NCI-H146 (cell line): ENCODE measurements at regions not wholly inside any gene's neighbourhood (a gene's known extent, or its start where the extent isn't known, plus 50 kb on each side); places are given as distances from the start of the nearest gene placed in this dataset.
"Not testable (repeated sequence)": the region's sequence is repeated elsewhere in the genome, so short reads cannot be mapped to it uniquely, and the experiment has no call there.

Experiments used
- DNase-seq: peaks from one replicate; lab custom pipeline; 2025; lab: John Stamatoyannopoulos, UW

DNA sequence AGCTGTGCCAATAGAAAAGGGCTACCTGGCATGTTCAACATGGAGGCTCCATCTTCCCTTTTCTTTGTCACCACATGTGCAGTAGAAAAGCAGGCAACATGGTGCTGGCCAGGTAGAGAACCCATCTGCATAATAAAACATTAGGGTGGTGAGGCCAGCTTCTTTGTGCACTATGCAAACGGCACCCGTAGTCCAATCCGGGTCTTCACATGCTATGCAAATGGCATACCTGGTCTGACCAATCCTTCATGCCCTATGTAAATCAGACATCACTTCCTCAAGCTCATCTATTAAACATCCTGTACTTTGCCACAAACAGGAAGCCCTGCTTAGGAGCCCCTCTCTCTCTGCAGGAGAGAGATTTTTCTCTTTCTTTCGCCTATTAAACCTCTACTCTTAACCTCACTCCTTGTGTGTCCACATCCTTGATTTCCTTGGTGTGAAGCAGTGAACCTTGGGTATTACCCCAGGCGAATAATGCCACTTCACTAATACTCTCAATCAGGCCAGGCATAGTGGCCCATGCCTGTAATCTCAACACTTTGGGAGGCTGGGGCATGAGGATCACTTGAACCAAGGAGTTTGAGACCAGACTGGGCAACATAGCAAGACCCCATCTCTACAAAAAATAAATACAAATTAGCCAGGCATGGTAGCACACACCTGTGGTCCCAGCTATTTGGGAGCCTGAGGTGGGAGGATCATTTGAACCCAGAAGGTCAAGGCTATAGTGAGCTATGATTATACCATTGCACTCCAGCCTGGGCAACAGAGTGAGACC lies 111.3 kb upstream of the MRI1 start:
- peak; percentile 98 for DNase-seq

DNA sequence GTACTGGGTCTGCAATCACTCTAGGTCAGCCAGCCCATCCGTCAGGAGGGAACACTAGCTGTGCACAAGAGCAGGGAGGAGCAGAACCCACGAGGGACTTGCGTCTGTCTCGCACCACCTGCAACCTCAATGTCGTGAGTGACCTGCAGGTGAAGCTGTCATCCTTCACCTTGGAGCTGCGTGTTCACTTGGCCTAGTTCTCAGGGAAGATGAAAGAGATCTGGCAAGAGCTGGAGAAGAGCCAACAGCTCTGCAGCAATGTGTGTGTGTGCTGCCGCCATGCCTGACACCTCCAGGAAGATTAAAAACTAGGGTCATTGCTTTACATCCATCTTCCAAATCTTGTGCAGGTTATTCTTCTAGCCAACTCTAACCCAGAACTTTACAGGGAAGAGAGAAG lies 117.6 kb upstream of the MRI1 start:
- peak; percentile 40 for DNase-seq

DNA sequence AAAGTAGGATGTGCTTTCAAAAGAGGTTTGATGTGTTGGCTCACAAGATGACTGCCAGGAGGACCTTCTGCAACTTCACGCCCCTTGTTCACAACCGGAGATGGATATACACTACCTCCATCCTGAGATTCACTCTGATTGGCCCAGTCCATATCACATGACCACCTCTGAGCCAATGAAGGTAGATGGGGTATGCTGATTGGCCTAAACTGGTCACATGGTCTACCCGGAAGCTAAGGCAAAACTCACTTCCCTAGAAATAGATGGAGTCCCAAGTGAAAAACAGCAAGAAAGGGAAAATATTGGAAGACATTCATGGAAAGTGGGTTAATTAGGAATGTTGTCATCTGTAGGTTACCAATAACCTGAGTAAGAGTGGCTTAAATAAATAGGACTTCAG lies 119.7 kb upstream of the MRI1 start:
- no peak for DNase-seq

DNA sequence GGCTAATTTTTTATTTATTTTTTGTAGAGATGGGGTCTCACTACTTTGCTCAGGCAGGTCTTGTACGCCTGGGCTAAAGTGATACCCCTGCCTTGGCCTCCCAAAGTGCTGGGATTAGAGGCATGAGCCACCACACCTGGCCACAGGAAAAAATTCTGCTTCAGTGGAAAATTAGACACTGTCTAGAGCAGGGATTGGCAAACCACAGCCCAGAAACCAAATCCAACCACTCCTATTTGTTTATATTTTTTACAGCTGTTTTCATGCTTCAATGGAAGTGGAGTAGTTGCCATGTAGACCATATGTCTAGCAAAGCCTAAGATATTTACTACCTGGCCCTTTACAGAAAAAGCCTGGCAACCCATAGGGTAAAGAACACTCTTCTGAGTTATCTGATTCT lies 123.7 kb upstream of the MRI1 start:
- DNase-seq, result no peak

DNA sequence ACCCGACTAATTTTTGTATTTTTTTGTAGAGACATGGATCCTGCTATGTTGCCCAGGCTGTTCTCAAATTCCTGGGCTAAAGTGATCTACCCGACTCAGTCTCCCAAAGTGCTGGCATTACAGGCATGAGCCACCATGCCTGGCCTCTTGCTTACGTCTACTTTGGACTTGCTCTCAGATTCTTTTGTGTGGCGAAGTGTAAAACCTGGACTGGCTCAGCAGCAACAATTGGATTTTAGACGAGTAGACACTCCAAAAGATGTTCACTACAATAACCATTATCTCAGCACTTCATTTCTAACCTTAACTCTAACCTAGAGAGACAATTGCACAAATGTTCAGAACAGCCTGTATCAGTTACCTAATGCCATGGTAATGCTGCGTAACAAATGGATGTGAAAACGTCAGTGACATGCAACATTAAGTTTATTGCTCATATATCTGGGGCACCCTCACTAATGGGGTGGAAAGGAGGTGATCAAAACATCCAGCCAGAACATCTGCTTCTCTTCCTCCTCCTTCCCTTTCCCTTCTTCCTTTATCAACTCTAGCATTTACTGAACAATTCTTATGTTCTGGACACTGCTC lies 124.9 kb upstream of the MRI1 start:
- DNase-seq, result no peak

DNA sequence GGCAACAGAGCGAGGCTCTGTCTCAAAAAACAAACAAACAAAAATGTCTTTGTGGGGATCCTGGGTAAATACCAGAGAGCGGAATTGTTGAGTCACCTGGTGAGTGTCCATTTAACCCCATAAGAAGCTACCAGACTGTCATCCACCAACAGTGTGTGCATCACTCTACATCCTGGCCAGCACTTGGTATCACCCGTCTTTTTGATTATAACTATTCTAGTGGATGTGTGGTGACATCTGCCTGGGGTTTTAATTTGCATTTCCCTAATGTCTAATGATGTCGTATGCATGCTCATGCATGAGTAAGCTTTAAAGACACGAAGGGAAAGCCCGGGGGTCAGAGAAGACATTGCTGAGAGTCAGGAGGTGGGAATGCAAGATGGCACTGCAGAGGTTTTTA lies 126.7 kb upstream of the MRI1 start:
- DNase-seq, result no peak

DNA sequence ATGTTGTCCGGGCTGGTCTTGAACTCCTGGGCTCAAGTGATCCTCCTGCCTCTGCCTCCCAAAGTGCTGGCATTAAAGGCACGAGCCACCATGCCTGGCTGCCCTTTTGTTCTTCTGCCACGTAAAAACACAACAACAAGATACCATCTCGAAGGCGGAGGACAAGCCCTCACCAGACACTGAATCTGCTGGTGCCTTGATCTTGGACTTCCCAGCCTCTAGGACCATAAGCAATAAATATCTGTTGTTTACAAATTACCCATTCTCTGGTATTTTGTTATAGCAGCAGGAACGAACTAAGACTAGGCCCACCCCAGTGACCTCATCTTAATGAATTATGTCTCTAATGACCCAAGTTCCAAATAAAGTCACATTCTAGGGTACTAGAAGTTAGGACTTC lies 128.4 kb upstream of the CACNA1A start:
- DNase-seq, result no peak

DNA sequence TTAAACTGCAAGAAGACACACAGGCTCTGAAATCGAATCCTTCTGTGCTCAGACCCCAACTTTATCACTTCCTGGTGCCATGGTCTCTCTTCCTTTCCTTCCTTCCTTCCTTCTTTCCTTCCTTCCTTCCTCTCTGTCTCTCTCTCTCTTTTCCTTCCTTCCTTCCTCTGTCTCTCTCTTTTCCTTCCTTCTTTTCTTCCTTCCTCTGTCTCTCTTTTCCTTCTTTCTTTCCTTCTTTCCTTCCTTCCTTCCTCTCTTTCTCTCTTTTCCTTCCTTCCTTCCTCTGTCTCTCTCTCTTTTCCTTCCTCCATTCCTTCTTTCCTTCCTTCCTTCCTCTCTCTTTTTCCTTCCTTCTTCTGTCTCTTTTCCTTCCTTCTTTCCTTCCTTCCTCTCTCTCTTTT lies 127.2 kb upstream of the CACNA1A start:
- DNase-seq, result no peak

DNA sequence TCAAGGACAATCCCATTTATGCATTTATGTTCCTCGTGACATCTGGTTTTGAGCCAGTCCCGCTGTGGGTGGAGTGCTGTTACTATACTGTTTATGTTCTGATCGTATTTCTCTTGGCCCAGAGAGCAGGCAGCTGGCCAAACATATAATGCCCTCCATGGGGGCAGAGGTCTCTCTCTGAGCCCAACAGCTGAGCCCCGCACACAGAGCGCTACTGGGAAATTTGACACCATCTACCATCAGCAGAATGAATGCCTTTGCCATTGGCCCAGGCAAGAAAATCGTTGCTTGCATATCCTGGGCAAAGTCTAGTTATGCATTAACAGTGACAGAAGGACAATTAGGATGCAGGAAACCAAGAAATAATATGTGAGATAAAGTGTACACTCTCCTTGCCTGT lies 126.8 kb upstream of the CACNA1A start:
- peak; percentile 100 for DNase-seq

DNA sequence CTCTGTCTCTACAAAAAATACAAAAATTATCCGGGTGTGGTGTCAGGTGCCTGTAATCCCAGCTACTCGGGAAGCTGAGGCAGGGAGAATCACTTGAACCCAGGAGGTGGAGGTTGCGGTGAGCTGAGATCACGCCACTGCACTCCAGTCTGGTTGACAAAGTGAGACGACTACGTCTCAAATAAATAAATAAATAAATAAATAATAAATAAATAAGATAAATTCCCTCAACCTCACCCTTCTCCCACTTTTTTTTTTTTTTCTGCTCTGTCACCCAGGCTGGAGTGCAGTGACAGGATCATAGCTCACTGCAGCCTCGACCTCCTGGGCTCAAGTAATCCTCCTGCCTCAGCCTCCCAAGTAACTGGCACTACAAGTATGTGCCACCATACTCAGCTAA lies 125.9 kb upstream of the CACNA1A start:
- not testable (repeated sequence) for DNase-seq

DNA sequence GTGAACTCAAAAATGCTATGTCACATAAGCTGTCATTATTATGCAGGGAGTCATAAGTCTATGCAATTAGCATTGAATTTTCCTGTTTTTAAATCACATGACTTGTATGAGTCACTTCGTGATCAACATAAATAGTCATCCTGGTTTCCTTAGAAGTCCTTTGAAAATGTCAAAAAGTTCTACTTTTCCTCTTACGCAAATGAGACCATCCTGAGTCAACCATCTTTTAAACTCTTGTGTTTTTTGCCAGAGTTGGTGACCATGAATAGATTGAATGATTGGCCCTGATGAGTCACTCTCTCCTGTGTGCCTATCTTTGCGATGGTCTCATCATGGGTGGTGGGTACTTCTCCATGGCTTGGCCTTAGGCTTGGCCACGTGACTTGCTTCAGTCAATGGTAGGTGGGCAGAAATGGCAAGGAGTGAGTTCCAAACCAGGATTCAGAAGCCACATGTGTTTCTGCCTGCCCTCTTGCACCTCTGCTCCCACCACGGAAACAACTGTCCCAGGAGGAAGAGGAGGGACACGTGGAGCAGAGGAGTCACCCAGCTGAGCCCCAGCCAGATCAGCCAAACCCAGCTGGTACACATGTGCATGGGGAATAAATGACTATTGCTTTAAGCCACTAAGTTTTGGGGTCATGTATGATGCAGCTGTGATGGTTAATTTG lies 123.5 kb upstream of the CACNA1A start:
- DNase-seq, result no peak

DNA sequence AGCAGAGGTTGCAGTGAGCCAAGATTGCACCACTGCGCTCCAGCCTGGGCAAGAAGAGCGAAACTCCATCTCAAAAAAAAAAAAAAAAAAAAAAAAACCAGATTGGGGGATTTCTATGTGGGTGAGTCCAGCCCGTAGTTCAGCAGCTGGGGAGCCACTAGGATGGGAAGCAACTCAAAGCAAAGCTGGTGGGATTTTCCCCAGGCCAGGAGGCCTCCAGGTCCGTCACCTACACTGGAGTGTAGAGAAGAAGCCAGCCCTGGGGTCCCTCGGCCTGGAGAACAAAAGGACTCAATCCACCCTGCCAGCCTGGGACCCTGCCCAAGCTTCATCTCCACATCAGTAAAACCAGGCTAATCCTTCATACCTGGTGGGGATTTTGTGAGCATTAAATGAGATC lies 121.3 kb upstream of the CACNA1A start:
- DNase-seq, result no peak

DNA sequence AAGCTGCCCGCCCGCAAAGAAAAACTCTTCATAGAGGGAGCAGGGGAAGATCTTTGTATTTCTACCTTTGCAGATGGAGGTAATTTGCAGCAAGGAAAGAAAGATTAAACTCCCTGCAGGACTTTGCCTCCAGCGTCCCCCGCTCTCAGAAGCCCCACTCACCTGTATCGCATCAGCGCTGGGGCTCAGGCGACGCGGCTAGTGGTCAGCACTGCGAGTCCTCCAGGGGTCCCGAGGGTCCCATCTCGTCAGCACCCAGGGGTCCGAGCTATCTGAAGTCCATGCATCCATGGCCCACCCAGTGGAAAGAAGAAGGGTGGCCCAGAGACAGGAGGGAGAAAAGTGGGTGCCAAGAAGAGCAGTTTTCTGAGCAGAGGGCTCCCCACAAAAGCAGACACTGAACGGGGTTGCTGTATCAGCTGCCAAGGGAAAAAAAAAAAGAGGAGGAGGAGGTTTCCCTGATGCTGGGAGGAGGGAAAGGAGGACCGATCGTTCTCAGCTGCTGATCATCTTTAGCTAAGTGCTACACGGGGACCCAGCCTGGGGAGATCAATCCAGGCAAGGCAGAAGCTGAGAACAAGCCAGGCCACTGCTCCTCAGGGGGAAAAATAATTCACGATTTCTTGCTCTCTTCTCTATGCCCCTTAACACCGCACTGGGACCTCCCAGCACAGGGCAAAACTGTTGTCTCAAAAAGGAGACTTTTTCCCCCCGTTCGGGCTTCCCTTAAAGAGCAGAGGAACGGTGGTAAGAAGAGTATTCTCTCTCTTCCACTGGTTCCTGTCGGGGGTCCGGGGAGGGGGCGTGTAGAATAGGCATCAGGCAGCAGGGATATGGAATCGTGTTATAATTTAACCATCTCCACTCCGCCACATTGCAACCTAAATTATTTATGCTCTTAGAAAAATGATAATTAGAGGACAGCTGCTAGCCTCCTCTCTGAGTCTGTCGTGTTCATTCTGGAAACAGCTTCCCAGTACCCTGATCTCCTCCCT lies 117.7 kb upstream of the CACNA1A start:
- peak; percentile 89 for DNase-seq

DNA sequence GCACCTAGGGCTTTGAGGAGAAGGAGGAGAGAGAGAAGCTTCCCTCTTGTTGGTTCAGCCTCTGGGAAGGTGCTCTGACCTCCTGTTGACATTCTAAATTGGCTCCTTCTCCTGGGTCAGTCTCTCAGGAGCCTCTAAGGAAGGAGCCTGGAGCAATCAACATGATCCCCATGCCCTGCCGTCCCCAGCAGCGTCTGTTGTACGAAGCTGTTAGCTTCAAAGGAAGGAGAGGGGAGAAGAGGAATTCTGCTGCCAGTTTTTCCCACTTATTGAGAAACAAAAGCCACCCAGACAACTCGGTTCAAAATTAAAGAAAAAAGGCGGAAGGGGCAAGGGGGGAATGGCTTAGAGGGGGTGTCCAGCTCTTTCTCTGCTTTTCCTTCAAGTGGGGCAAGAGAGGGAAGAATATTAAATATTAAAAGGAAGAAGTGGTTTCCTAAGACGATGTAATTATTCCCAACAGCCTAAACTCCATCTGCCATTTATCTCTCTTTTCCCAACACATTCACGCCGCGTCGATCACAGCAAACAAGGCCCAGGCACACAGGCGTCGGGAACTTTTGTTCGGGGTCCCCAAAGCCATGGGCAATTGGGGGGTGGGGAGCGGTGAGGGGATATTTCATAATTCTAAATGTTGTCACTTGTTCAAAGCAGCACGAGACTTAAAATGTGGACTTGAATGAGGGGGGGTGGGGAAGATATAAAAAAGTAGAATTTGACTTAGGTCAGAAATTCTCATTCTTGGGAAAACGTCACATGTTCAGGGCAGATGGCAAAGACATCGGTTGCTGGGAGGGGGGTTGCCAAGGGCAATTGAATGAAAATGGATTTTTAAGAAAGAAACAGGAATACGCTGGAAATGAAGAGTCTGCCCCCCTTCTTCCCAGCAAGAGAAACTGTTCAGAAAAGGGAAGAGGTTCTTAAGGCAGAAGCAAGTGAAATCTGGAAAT lies 116.8 kb upstream of the CACNA1A start:
- peak; percentile 68 for DNase-seq

DNA sequence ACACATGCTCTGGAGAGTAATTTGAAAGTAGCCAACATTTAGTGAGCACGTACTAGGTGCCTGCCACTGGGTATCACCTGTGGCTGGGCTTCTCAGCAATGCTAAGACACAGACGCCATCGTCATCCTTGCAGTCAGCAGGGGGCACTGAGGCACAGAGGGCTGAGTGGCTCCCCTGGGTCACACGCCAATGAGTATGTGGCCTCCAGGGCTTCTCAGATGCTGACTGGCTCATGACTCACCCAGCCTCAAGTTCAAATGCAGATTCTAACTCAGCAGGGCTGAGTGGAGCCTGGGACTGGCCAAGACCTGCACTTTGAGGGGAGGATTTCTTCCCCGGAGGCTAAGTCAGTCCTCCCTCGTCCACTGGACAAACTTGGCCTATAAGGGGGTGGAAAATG lies 115.1 kb upstream of the CACNA1A start:
- no peak for DNase-seq

DNA sequence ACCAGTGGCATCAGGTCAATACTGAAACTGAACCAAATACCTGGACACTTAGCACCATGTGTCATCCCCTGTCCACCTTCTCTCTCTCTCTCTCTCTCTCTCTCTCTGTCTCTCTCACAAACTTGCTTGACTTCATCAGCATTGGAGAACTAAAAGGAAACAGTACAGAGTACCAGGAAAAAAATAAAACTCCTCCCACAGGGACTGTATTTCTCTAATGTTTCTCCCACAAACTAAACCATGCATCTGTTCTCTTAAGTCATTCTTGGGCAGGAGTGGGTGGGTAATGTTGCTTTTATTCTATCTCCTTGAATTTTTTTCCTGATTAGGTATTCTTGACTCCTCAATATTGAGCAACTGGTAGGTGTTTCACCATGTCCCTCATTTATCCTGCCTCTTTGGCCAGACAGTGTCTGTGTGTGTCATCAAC lies 112.9 kb upstream of the CACNA1A start:
- no peak for DNase-seq

DNA sequence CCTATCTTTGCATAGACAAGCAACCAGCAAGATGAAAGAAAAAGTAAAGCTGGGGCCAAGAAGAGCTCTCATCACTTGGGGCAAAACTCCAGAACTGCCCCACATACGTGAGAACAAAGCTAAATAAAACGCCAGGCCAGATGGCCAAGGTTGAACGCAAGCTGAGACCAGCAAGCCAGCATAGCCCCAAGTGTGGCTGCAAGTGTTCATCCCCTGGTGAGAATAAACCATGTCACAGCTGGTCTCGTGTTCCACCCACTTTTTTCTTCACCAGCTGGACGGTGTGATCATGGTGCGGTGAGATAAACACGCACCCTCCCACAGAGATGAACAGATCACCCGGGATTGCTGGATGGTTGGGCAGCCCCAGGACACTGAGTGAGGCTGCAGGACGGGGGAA lies 109.6 kb upstream of the CACNA1A start:
- peak; percentile 82 for DNase-seq

DNA sequence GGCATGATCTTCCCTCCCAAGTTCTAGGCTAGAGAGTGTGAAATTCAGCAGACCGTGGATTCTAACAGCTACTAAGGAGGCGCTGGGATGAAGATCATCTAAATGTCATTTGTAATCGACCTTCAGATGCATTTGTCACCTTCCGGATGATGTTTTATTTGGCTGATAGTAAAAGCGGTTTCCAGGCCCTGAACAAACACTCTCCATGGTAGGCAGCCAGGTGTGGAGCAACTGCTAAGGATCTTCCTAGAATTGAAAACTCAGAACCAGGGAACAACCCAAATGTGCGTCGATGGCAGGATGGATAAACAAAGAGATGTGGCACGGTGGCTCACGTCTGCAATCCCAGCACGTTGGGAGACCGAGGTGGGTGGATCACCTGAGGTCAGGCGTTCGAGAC lies 107.2 kb upstream of the CACNA1A start:
- DNase-seq, result peak; percentile 90

DNA sequence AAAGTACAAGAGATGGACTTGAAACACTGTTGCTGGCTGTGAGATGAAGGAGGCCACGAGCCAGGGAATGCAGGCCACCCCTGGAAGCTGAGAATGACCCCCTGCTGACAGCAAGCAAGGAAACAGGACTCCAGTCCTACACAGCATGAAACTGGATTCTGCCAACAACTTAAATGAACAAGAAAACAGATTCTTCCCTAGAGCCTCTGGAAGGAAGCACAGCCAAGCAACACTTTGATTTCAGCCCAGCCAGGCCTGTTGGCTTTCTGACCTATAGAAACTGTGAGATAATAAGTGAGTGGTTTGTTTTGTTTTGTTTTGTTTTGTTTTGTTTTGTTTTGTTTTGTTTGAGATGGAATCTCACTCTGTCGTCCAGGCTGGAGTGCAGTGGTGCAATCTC lies 105.3 kb upstream of the CACNA1A start:
- peak; percentile 41 for DNase-seq

DNA sequence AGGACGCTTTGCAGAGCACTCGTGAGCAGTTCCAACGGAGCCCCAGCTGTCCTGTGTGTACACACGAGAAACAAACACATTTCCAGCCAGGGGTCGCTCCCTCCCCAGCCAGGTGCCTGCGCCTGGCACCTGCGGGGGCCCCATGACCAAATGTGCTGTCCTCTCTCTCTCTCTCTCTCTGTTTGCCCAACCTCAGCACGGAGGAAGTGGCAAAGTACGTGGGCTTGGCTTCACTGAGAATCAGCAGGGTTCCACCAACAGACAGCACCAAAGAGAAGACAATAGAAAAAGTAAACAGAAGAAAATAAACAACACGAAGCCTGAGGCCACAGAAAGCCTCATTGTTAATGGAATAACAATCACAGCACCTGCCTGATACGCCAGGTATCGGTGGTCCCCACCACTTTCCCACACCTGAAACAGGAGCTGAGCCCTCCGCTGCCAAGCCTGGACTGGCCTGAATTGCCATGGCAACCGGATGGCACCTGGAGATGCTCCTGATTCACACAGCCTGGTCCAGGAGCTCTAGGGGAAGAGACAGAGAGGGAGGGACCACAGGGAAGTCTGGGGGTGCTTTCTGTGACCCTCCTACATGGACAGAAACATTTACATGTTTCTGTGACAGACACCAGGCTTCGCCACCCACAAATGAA lies 103.9 kb upstream of the CACNA1A start:
- DNase-seq, result peak; percentile 100
